HepG2 (cell line): ENCODE measurements at regions not wholly inside any gene's neighbourhood (a gene's known extent, or its start where the extent isn't known, plus 50 kb on each side); places are given as distances from the start of the nearest gene placed in this dataset.

Source experiments
- ATAC-seq: fragments of 200-7000 bp; cut with Tn5 transposase; 3 replicates; pipeline ENCODE4 v1.9.1; 2020; ENCODE audit warnings: mild to moderate bottlenecking, moderate library complexity
- BruUV-seq: library from RNA; stranded (reverse); fragments of 400-500 nt; replicated peaks from 2 replicates; lab custom pipeline; 2021; lab: Mats Ljungman, UMichigan
- CTCF ChIA-PET: fragments of 300-600 bp; formaldehyde crosslinking; extraction: SDS; loops from one replicate; lab custom pipeline; 2021; ENCODE audit warnings: low total read pairs, inconsistent platforms, low intra/inter-chr PET ratio; lab: Yijun Ruan, JAX
- POLR2A ChIA-PET: fragments of 350-600 bp; sonication (Branson Sonifier 250); formaldehyde crosslinking; loops from one replicate; lab custom pipeline; 2020; ENCODE audit warnings: antibody characterized with exemption, inconsistent platforms; lab: Yijun Ruan, JAX
- DNase-seq: peaks from one replicate; pipeline ENCODE4 v3.0.0-alpha.2; 2015; ENCODE audit warnings: low spot score
- FAIRE-seq: peaks from 3 replicates; lab custom pipeline; 2011; peaks lifted over from hg19 to GRCh38; lab: Jason Lieb, UNC
- H2AFZ ChIP-seq: one replicate; pipeline ENCODE4 v1.6.1; 2011; ENCODE audit warnings: low read length, inconsistent platforms
- H3K27ac ChIP-seq: fragments of 300-600 bp; 3 replicates; pipeline ENCODE4 v1.8.0; 2011; ENCODE audit warnings: mixed run types, mild to moderate bottlenecking, mixed read lengths, low read length, inconsistent platforms; ENCODE audit not compliant: insufficient read depth; ENCODE audit errors: extremely low read length
- H3K27me3 ChIP-seq, 2 experiments: fragments of 200-600 bp in 1 of 2; 2 replicates in 1 of 2; 3 replicates in 1 of 2; pipeline versions ENCODE4 v1.6.0 to v1.8.0; 2011; ENCODE audit warnings: low read length in 2 of 2, mild to moderate bottlenecking in 2 of 2, moderate library complexity in 2 of 2, inconsistent platforms in 1 of 2; ENCODE audit not compliant: insufficient read depth in 2 of 2, control insufficient read depth in 1 of 2
- H3K36me3 ChIP-seq, 2 experiments: fragments of 200-600 bp in 1 of 2; replicated peaks in 1 of 2; 2 replicates in 1 of 2; 3 replicates in 1 of 2; pipeline versions ENCODE4 v1.5.1 to v1.8.0; 2011; ENCODE audit warnings: low read length in 2 of 2, inconsistent platforms in 1 of 2; ENCODE audit not compliant: insufficient read depth in 2 of 2, control insufficient read depth in 1 of 2
- H3K4me1 ChIP-seq: 2 replicates; pipeline ENCODE4 v1.5.1; 2012; ENCODE audit warnings: low read length, inconsistent platforms; ENCODE audit not compliant: insufficient read depth
- H3K4me2 ChIP-seq: 2 replicates; pipeline ENCODE4 v1.6.0; 2011; ENCODE audit warnings: low read depth, low read length, inconsistent platforms
- H3K4me3 ChIP-seq, 3 experiments: fragments of 200-600 bp in 1 of 3; sonication (generic), shearing (Covaris generic) in 1 of 3; replicated peaks in 1 of 3; 2 replicates each; pipeline ENCODE4 v1.5.1; 2011 to 2016; ENCODE audit warnings: low read length in 3 of 3, inconsistent platforms in 2 of 3, low read depth in 2 of 3, mild to moderate bottlenecking in 2 of 3, control low read depth in 1 of 3, mixed read lengths in 1 of 3; ENCODE audit not compliant: insufficient read depth in 1 of 3
- H3K79me2 ChIP-seq: one replicate; pipeline ENCODE4 v1.6.1; 2011; ENCODE audit warnings: low read length, inconsistent platforms; ENCODE audit not compliant: insufficient read depth
- H3K9ac ChIP-seq: 2 replicates; pipeline ENCODE4 v1.6.0; 2011; ENCODE audit warnings: mild to moderate bottlenecking, low read depth, low read length, inconsistent platforms; ENCODE audit not compliant: insufficient read depth
- H3K9me3 ChIP-seq: 2 replicates; pipeline ENCODE4 v1.5.1; 2012; ENCODE audit warnings: mild to moderate bottlenecking, low read length
- H4K20me1 ChIP-seq: 2 replicates; pipeline ENCODE4 v1.6.0; 2011; ENCODE audit warnings: inconsistent platforms, mild to moderate bottlenecking, low read length, moderate library complexity; ENCODE audit not compliant: insufficient read depth
- HHEX ChIP-seq: IDR thresholded peaks from 2 replicates; pipeline ENCODE4 v1.6.1; 2016; ENCODE audit warnings: control low read depth
- MEIS1 ChIP-seq: sonication (generic); formaldehyde crosslinking; IDR thresholded peaks from 2 replicates; pipeline ENCODE4 v1.9.0; 2021; ENCODE audit warnings: mild to moderate bottlenecking, missing genetic modification reagents, moderate library complexity, borderline replicate concordance
- NONO ChIP-seq, 2 experiments: fragments of 450-650 bp in 1 of 2; sonication (generic) in 1 of 2; formaldehyde crosslinking in 1 of 2; IDR thresholded peaks in 1 of 2; conservative IDR thresholded peaks in 1 of 2; 2 replicates each; pipeline versions ENCODE4 v1.6.1 to v1.8.0; 2017 to 2022; ENCODE audit warnings: mild to moderate bottlenecking in 1 of 2, missing genetic modification reagents in 1 of 2, moderate library complexity in 1 of 2
- RORA ChIP-seq: sonication (generic); formaldehyde crosslinking; IDR thresholded peaks from 2 replicates; pipeline ENCODE4 v1.5.0; 2020; ENCODE audit warnings: mild to moderate bottlenecking, missing genetic modification reagents, moderate library complexity
- SOX6 ChIP-seq, 2 experiments: fragments of 450-650 bp in 1 of 2; sonication (generic) in 1 of 2; formaldehyde crosslinking in 1 of 2; IDR thresholded peaks; 2 replicates each; pipeline versions ENCODE4 v1.4.0 to v1.6.1; 2017 to 2020; ENCODE audit warnings: antibody characterized with exemption in 1 of 2, mild to moderate bottlenecking in 1 of 2, missing genetic modification reagents in 1 of 2
- ZFP36 ChIP-seq: fragments of 150-350 bp; IDR thresholded peaks from 2 replicates; pipeline ENCODE4 v1.6.1; 2018; ENCODE audit warnings: borderline replicate concordance, low read length, low read depth; ENCODE audit not compliant: partially characterized antibody
- ZKSCAN1 ChIP-seq: fragments of 150-350 bp; IDR thresholded peaks from 2 replicates; pipeline ENCODE4 v1.6.1; 2014; ENCODE audit warnings: low read length
- ZMYM4 ChIP-seq: sonication (generic); formaldehyde crosslinking; IDR thresholded peaks from 2 replicates; pipeline ENCODE4 v1.8.1; 2023; ENCODE audit warnings: mild to moderate bottlenecking, missing genetic modification reagents
- ZNF274 ChIP-seq: sonication (generic); formaldehyde crosslinking; IDR thresholded peaks from 2 replicates; pipeline ENCODE4 v1.5.1; 2020; ENCODE audit warnings: mild to moderate bottlenecking, missing genetic modification reagents
- ZNF615 ChIP-seq: sonication (generic); formaldehyde crosslinking; IDR thresholded peaks from 2 replicates; pipeline ENCODE4 v1.5.0; 2020; ENCODE audit warnings: mild to moderate bottlenecking, missing genetic modification reagents, borderline replicate concordance
- WGBS: methylation state at CpG from one replicate; pipeline ENCODE4 v1.1.6; 2017; ENCODE audit warnings: low lambda C conversion rate; 5-methylcytosine and 5-hydroxymethylcytosine counted together
- in situ Hi-C: cut with HindIII; loops from 2 replicates; pipeline ENCODE4 v1.10.0; 2017; ENCODE audit warnings: low pct_unique_long_range_greater_than_20kb; ENCODE audit not compliant: extremely low pct_ligation_motif_present
- intact Hi-C: fragments of 100-400 bp; cut with micrococcal nuclease; formaldehyde crosslinking; loops from one replicate; pipeline ENCODE4 v1.10.0; 2022; ENCODE audit not compliant: unreplicated experiment
- TF ChIP-seq, protein P1 (sequence below): sonication (generic); formaldehyde crosslinking; IDR thresholded peaks from 2 replicates; pipeline ENCODE4 v1.4.0; 2020; ENCODE audit warnings: missing genetic modification reagents
- TF ChIP-seq, protein P2 (sequence below): sonication (generic); formaldehyde crosslinking; IDR thresholded peaks from 2 replicates; pipeline ENCODE4 v1.5.0; 2020; ENCODE audit warnings: mild to moderate bottlenecking, missing genetic modification reagents

DNA sequence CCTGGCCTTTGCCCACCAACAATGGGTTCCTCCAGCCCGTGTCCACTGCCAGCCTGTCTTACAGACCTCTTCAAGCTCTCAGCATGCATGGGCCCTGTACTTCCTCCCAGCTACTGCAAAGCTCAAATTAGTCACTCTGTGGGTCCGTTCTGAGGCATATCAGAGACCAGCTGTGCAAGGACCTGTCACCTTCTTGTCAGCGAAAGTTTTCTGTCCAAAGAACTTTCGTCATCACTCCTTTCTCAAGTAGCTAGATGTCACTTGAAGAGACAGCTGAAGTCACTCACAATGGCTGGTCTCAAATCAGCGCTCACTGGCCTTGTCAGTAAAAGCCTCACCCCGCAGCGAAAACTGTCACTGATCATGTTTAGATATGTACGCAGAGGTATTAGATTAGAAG, 91.4 kb upstream of the DYNLRB2 start:
- H3K27me3 ChIP-seq: no peaks in the 10 kb centered on the region
- no peaks in the 10 kb centered on the region for H4K20me1 ChIP-seq
- FAIRE-seq (no peak), DNase-seq (no peak), ATAC-seq (no peak)
- no peak overlapping the region for H2AFZ ChIP-seq
- TF ChIP-seq ZFP36 (no peak), ZKSCAN1 (no peak), ZMYM4 (CRISPR knock-in tag) (no peak), ZNF274 (CRISPR knock-in tag) (no peak)
- in situ Hi-C loops (no loop called here), intact Hi-C loops (no loop called here)
- H3K4me3 ChIP-seq: no peak overlapping the region
- 43% methylated on average over 8 of the region's 8 CpGs for WGBS
- no peaks in the 10 kb centered on the region for H3K36me3 ChIP-seq
- ChIA-PET CTCF (no interaction called here), POLR2A (no interaction called here)
- no peaks in the 10 kb centered on the region for H3K79me2 ChIP-seq
- no peaks in the 10 kb centered on the region for H3K4me1 ChIP-seq
- no peaks in the 10 kb centered on the region for H3K9me3 ChIP-seq
- no peak overlapping the region for H3K27ac ChIP-seq
- H3K4me2 ChIP-seq: no peak overlapping the region
- no peak overlapping the region for H3K9ac ChIP-seq
- no TSS peak for BruUV-seq

DNA sequence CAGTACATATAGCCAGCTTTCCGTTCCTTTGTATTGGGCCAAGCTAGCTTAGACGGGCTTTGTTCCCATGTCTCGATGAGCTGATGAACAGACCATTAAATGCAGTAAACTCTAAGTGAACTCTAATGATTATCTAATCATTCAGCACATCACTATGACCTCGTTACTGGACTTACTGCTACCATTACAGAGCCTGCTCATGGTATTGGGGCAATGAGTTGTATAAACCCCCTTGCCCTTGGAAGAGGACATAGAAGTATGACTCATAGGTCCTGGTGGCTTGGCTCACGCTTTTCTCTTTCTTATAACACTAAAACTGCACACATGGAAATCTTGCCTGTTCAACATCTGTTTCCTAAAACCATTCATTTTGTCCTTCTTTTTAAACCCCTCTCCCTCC, 93.6 kb upstream of the DYNLRB2 start:
- H3K4me3 ChIP-seq: no peak overlapping the region
- ATAC-seq: no peak
- intact Hi-C loops (no loop called here), in situ Hi-C loops (no loop called here)
- POLR2A ChIA-PET: no interaction called here
- no peak for TF ChIP-seq SOX6 (IDR thresholded peaks at IDR 0.05)
- TF ChIP-seq SOX6 (CRISPR knock-in tag; IDR thresholded peaks at IDR 0.05): no peak
- TF ChIP-seq, protein P1, sequence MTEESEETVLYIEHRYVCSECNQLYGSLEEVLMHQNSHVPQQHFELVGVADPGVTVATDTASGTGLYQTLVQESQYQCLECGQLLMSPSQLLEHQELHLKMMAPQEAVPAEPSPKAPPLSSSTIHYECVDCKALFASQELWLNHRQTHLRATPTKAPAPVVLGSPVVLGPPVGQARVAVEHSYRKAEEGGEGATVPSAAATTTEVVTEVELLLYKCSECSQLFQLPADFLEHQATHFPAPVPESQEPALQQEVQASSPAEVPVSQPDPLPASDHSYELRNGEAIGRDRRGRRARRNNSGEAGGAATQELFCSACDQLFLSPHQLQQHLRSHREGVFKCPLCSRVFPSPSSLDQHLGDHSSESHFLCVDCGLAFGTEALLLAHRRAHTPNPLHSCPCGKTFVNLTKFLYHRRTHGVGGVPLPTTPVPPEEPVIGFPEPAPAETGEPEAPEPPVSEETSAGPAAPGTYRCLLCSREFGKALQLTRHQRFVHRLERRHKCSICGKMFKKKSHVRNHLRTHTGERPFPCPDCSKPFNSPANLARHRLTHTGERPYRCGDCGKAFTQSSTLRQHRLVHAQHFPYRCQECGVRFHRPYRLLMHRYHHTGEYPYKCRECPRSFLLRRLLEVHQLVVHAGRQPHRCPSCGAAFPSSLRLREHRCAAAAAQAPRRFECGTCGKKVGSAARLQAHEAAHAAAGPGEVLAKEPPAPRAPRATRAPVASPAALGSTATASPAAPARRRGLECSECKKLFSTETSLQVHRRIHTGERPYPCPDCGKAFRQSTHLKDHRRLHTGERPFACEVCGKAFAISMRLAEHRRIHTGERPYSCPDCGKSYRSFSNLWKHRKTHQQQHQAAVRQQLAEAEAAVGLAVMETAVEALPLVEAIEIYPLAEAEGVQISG (CRISPR knock-in tag): no peak
- TF ChIP-seq ZNF615 (CRISPR knock-in tag): no peak
- TF ChIP-seq MEIS1 (CRISPR knock-in tag): no peak
- TF ChIP-seq NONO (IDR thresholded peaks at IDR 0.05): no peak
- TF ChIP-seq NONO (CRISPR knock-in tag; conservative IDR thresholded peaks at IDR 0.05): no peak
- TF ChIP-seq, protein P2, sequence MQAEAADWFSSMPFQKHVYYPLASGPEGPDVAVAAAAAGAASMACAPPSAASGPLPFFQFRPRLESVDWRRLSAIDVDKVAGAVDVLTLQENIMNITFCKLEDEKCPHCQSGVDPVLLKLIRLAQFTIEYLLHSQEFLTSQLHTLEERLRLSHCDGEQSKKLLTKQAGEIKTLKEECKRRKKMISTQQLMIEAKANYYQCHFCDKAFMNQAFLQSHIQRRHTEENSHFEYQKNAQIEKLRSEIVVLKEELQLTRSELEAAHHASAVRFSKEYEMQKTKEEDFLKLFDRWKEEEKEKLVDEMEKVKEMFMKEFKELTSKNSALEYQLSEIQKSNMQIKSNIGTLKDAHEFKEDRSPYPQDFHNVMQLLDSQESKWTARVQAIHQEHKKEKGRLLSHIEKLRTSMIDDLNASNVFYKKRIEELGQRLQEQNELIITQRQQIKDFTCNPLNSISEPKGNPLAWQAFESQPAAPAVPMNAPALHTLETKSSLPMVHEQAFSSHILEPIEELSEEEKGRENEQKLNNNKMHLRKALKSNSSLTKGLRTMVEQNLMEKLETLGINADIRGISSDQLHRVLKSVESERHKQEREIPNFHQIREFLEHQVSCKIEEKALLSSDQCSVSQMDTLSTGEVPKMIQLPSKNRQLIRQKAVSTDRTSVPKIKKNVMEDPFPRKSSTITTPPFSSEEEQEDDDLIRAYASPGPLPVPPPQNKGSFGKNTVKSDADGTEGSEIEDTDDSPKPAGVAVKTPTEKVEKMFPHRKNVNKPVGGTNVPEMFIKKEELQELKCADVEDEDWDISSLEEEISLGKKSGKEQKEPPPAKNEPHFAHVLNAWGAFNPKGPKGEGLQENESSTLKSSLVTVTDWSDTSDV: no peak
- no peak for TF ChIP-seq RORA (CRISPR knock-in tag)
- TF ChIP-seq HHEX (CRISPR knock-in tag): no peak
- H3K36me3 ChIP-seq: no peaks in the 10 kb centered on the region
- CTCF ChIA-PET: no interaction called here
- H3K9me3 ChIP-seq: no peaks in the 10 kb centered on the region
- H4K20me1 ChIP-seq: no peaks in the 10 kb centered on the region
- no peak overlapping the region for H3K4me2 ChIP-seq
- no peak overlapping the region for H3K27ac ChIP-seq
- no peak for DNase-seq
- BruUV-seq: no TSS peak
- H3K9ac ChIP-seq: no peak overlapping the region
- no peak for FAIRE-seq
- H3K27me3 ChIP-seq: no peaks in the 10 kb centered on the region
- H2AFZ ChIP-seq: no peak overlapping the region
- no peaks in the 10 kb centered on the region for H3K79me2 ChIP-seq
- 19% methylated on average over 5 of the region's 5 CpGs for WGBS
- H3K4me1 ChIP-seq: no peaks in the 10 kb centered on the region
